ENCODE measurements at regions not wholly inside any gene's neighbourhood (a gene's known extent, or its start where the extent isn't known, plus 50 kb on each side); places are given as distances from the start of the nearest gene placed in this dataset.

GRCh38 chr10:30256084-30256483, 93.0 kb downstream of the MTPAP start:
- DNase-seq, result no peak
- no peaks in the 10 kb centered on the region for H3K36me3 ChIP-seq (ENCODE audit: control insufficient read depth, insufficient read depth, low read length)
- H3K4me3 ChIP-seq (ENCODE audit: low read length), result no peak overlapping the region
- H3K4me1 ChIP-seq (ENCODE audit: control insufficient read depth, insufficient read depth, low read length), result no peaks in the 10 kb centered on the region
- 71% methylated on average over 1 of the region's 1 CpG for whole genome bisulfite sequencing (ENCODE audit: insufficient coverage, low lambda C conversion rate)
- no peak overlapping the region for H3K27ac ChIP-seq (ENCODE audit: low read length)
- H3K9me3 ChIP-seq (ENCODE audit: control insufficient read depth, low read depth, low read length), result no peaks in the 10 kb centered on the region
- no peaks in the 10 kb centered on the region for H3K27me3 ChIP-seq (ENCODE audit: control insufficient read depth, insufficient read depth, low read length)

- no peak for DNase-seq
- Histone ChIP-seq H3K27ac (ENCODE audit: low read length) (no peak overlapping the region), H3K27me3 (ENCODE audit: control insufficient read depth, insufficient read depth, low read length) (no peaks in the 10 kb centered on the region), H3K36me3 (ENCODE audit: control insufficient read depth, insufficient read depth, low read length) (no peaks in the 10 kb centered on the region), H3K4me3 (ENCODE audit: low read length) (no peak overlapping the region), H3K4me1 (ENCODE audit: control insufficient read depth, insufficient read depth, low read length) (no peaks in the 10 kb centered on the region), H3K9me3 (ENCODE audit: control insufficient read depth, low read depth, low read length) (no peaks in the 10 kb centered on the region)
- no CpG with 5 or more reads among the region's 1 CpG for WGBS (ENCODE audit: insufficient coverage, low lambda C conversion rate)
These were observed 94.2 kb downstream of the MTPAP start for GRCh38 chr10:30254926-30255325.

DNA sequence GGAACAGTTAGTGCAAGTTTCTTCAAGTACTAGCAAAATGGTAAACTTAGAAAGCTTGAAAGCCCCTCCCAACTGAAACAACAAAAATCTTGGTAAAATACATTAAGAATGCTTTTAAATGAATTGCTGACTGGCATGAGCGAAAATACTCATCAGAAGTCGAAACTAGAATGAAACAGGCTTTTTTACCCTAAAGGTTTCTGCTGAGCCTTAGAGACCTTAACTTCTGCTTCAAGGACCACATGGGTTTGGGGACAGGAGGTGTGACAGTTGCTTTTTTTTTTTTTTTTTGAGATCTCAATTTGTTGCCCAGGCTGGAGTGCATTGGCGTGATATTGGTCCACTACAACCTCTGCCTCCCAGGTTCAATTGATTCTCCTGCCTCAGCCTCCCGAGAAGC, 100.3 kb downstream of the MTPAP start:
- Histone ChIP-seq H3K36me3 (ENCODE audit: control insufficient read depth, insufficient read depth, low read length) (no peaks in the 10 kb centered on the region), H3K4me1 (ENCODE audit: control insufficient read depth, insufficient read depth, low read length) (no peaks in the 10 kb centered on the region), H3K9me3 (ENCODE audit: control insufficient read depth, low read depth, low read length) (no peaks in the 10 kb centered on the region), H3K4me3 (ENCODE audit: low read length) (no peak overlapping the region), H3K27me3 (ENCODE audit: control insufficient read depth, insufficient read depth, low read length) (no peaks in the 10 kb centered on the region), H3K27ac (ENCODE audit: low read length) (no peak overlapping the region)
- DNase-seq, result no peak
- no CpG with 5 or more reads among the region's 4 CpGs for WGBS (ENCODE audit: insufficient coverage, low lambda C conversion rate)

DNA sequence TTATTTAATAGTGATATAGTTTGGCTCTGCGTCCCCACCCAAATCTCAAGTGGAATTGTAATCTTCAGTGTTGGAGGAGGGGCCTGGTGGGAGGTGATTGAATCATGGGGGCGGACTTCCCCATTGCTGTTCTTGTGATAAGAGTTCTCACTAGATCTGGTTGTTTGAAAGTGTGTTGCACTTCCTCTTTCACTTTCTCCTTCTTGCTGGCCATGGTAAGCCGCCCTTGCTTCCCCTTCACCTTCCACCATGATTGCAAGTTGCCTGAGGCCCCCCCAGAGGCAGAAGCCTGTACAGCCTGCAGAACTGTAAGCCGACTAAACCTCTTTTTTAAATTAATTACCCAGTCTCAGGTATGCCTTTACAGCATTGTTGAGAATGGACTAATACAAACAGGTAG, 101.4 kb downstream of the MTPAP start:
- Histone ChIP-seq H3K9me3 (ENCODE audit: control insufficient read depth, low read depth, low read length) (no peaks in the 10 kb centered on the region), H3K36me3 (ENCODE audit: control insufficient read depth, insufficient read depth, low read length) (no peaks in the 10 kb centered on the region), H3K27me3 (ENCODE audit: control insufficient read depth, insufficient read depth, low read length) (no peaks in the 10 kb centered on the region), H3K27ac (ENCODE audit: low read length) (no peak overlapping the region), H3K4me3 (ENCODE audit: low read length) (no peak overlapping the region), H3K4me1 (ENCODE audit: control insufficient read depth, insufficient read depth, low read length) (no peaks in the 10 kb centered on the region)
- 60% methylated on average over 1 of the region's 4 CpGs for WGBS (ENCODE audit: insufficient coverage, low lambda C conversion rate)
- no peak for DNase-seq

GRCh38 chr10:30241422-30242110, 107.5 kb downstream of the MTPAP start:
- 78% methylated on average over 1 of the region's 6 CpGs for WGBS (ENCODE audit: insufficient coverage, low lambda C conversion rate)
- H3K27ac ChIP-seq (ENCODE audit: low read length), result no peak overlapping the region

GRCh38 chr10:30238836-30239235, 110.2 kb downstream of the MTPAP start:
- H3K4me1 ChIP-seq (ENCODE audit: control insufficient read depth, insufficient read depth, low read length), result no peaks in the 10 kb centered on the region
- no peaks in the 10 kb centered on the region for H3K9me3 ChIP-seq (ENCODE audit: control insufficient read depth, low read depth, low read length)
- H3K27me3 ChIP-seq (ENCODE audit: control insufficient read depth, insufficient read depth, low read length), result no peaks in the 10 kb centered on the region
- no peak overlapping the region for H3K27ac ChIP-seq (ENCODE audit: low read length)
- DNase-seq, result no peak
- no CpG with 5 or more reads among the region's 8 CpGs for WGBS (ENCODE audit: insufficient coverage, low lambda C conversion rate)
- no peak overlapping the region for H3K4me3 ChIP-seq (ENCODE audit: low read length)
- H3K36me3 ChIP-seq (ENCODE audit: control insufficient read depth, insufficient read depth, low read length), result no peaks in the 10 kb centered on the region

More at GRCh38 chr10:30241422-30242110, 107.5 kb downstream of the MTPAP start:
- Histone ChIP-seq H3K27me3 (ENCODE audit: control insufficient read depth, insufficient read depth, low read length) (no peaks in the 10 kb centered on the region), H3K4me1 (ENCODE audit: control insufficient read depth, insufficient read depth, low read length) (no peaks in the 10 kb centered on the region), H3K36me3 (ENCODE audit: control insufficient read depth, insufficient read depth, low read length) (no peaks in the 10 kb centered on the region), H3K9me3 (ENCODE audit: control insufficient read depth, low read depth, low read length) (no peaks in the 10 kb centered on the region), H3K4me3 (ENCODE audit: low read length) (no peak overlapping the region)
- DNase-seq, result peak in 1 of 2 donors; percentile 12

DNA sequence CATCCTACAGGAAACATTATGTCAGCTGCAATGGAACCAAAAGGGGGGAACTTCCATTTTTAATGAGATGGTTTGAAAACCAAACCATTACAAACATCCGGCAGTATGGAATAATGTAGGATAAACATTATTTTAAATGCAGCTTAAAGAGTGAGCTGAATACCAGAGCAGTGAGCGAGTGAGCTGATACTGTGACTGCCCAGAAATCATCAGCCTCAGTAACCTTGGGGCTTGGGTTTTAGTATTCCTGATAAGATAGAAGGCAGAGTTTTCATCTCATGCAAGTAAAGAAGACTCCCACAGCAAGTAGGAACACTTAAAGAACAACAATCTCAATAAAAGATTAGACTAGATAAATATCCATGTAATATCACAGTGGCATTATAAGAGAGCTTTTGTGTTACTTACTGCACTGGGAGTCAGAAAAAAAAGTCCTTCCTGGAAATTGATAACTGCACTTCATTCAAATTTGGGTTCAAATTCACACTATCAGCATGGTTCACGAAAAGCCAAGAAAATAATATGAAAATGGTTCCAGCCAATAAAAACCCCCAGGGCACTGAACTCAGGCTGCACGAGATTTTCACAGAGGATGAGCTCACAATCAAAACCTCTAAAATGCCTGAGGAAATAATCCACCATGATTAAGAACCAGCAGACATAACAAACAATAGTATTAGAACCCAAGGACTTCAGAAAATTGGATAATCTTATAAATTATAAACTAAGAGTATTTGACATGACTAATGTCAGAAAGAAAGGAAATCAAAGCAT, 115.7 kb downstream of the MTPAP start:
- WGBS (ENCODE audit: insufficient coverage, low lambda C conversion rate), result 80% methylated on average over 1 of the region's 4 CpGs
- Histone ChIP-seq H3K27me3 (ENCODE audit: control insufficient read depth, insufficient read depth, low read length) (no peaks in the 10 kb centered on the region), H3K27ac (ENCODE audit: low read length) (no peak overlapping the region), H3K4me3 (ENCODE audit: low read length) (no peak overlapping the region), H3K4me1 (ENCODE audit: control insufficient read depth, insufficient read depth, low read length) (no peaks in the 10 kb centered on the region), H3K36me3 (ENCODE audit: control insufficient read depth, insufficient read depth, low read length) (no peaks in the 10 kb centered on the region), H3K9me3 (ENCODE audit: control insufficient read depth, low read depth, low read length) (no peaks in the 10 kb centered on the region)
- no peak for DNase-seq

GRCh38 chr10:30231709-30232108, 117.4 kb downstream of the MTPAP start:
- Histone ChIP-seq H3K27me3 (ENCODE audit: control insufficient read depth, insufficient read depth, low read length) (no peaks in the 10 kb centered on the region), H3K4me3 (ENCODE audit: low read length) (no peak overlapping the region), H3K27ac (ENCODE audit: low read length) (no peak overlapping the region), H3K9me3 (ENCODE audit: control insufficient read depth, low read depth, low read length) (no peaks in the 10 kb centered on the region), H3K36me3 (ENCODE audit: control insufficient read depth, insufficient read depth, low read length) (no peaks in the 10 kb centered on the region), H3K4me1 (ENCODE audit: control insufficient read depth, insufficient read depth, low read length) (no peaks in the 10 kb centered on the region)
- no peak for DNase-seq
- no CpG with 5 or more reads among the region's 5 CpGs for WGBS (ENCODE audit: insufficient coverage, low lambda C conversion rate)

GRCh38 chr10:30231071-30231652, 117.9 kb downstream of the MTPAP start:
- Histone ChIP-seq H3K27me3 (ENCODE audit: control insufficient read depth, insufficient read depth, low read length) (no peaks in the 10 kb centered on the region), H3K4me1 (ENCODE audit: control insufficient read depth, insufficient read depth, low read length) (no peaks in the 10 kb centered on the region), H3K36me3 (ENCODE audit: control insufficient read depth, insufficient read depth, low read length) (no peaks in the 10 kb centered on the region), H3K9me3 (ENCODE audit: control insufficient read depth, low read depth, low read length) (no peaks in the 10 kb centered on the region), H3K4me3 (ENCODE audit: low read length) (no peak overlapping the region), H3K27ac (ENCODE audit: low read length) (no peak overlapping the region)
- DNase-seq, result peak; percentile 56 to 77
- WGBS (ENCODE audit: insufficient coverage, low lambda C conversion rate), result no CpG with 5 or more reads among the region's 8 CpGs

DNA sequence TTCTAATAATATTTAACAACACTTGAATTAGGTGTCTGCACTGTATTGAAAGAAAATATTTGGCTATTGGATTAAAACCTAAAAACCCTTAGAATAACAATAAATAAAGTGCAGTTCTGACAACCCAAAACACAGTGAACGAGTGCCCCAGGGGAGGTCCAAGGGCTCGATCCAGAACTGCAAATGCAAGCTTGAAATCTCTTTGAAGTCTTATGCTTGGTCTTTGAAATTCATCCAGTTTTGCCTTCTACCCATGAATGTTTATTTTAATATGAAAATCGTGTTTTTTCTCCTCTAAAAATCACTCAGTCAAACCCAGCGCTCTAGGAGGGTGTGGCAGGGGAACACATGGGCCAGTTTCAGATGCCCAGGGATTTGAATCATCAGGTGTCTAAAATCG, 119.5 kb downstream of the MTPAP start:
- Histone ChIP-seq H3K27ac (ENCODE audit: low read length) (no peak overlapping the region), H3K9me3 (ENCODE audit: control insufficient read depth, low read depth, low read length) (no peaks in the 10 kb centered on the region), H3K4me1 (ENCODE audit: control insufficient read depth, insufficient read depth, low read length) (no peaks in the 10 kb centered on the region), H3K36me3 (ENCODE audit: control insufficient read depth, insufficient read depth, low read length) (no peaks in the 10 kb centered on the region), H3K4me3 (ENCODE audit: low read length) (no peak overlapping the region), H3K27me3 (ENCODE audit: control insufficient read depth, insufficient read depth, low read length) (no peaks in the 10 kb centered on the region)
- 100% methylated on average over 1 of the region's 5 CpGs for WGBS (ENCODE audit: insufficient coverage, low lambda C conversion rate)
- DNase-seq, result no peak
